H1 (cell line): ENCODE measurements at regions not wholly inside any gene's neighbourhood (a gene's known extent, or its start where the extent isn't known, plus 50 kb on each side); places are given as distances from the start of the nearest gene placed in this dataset.

Experiments
- CTCF ChIA-PET: fragments of 300-600 bp; sonication (Branson Sonifier 250); formaldehyde crosslinking; loops from one replicate; lab custom pipeline; 2021; ENCODE audit not compliant: partially characterized antibody; lab: Charles Lee
- POLR2A ChIA-PET: fragments of 300-600 bp; sonication (Branson Sonifier 250); formaldehyde crosslinking; loops from one replicate; lab custom pipeline; 2021; ENCODE audit warnings: inconsistent platforms; ENCODE audit not compliant: partially characterized antibody; lab: Charles Lee
- DNase-seq, 2 experiments: peaks; one replicate each; pipeline versions ENCODE4 v3.0.0 to v3.0.0-alpha.2; 2010 to 2022; ENCODE audit warnings: low spot score in 2 of 2, low read depth in 1 of 2, mixed read lengths in 1 of 2
- FAIRE-seq: peaks from 2 replicates; lab custom pipeline; 2011; peaks lifted over from hg19 to GRCh38; lab: Jason Lieb, UNC
- H2AFZ ChIP-seq: 2 replicates; pipeline ENCODE4 v1.8.1; 2012; ENCODE audit warnings: low read length, inconsistent platforms
- H2AK5ac ChIP-seq: 2 replicates; pipeline ENCODE4 v1.6.1; 2013; ENCODE audit warnings: low read depth, low read length
- H2BK120ac ChIP-seq: replicated peaks from 2 replicates; pipeline ENCODE3; 2013; ENCODE audit warnings: low read depth, low read length, inconsistent platforms
- H2BK12ac ChIP-seq: 2 replicates; pipeline ENCODE4 v1.6.1; 2013; ENCODE audit warnings: low read depth, low read length
- H2BK15ac ChIP-seq: 2 replicates; pipeline ENCODE4 v1.6.1; 2013; ENCODE audit warnings: low read length
- H2BK20ac ChIP-seq: 2 replicates; pipeline ENCODE4 v1.6.1; 2013; ENCODE audit warnings: low read length
- H2BK5ac ChIP-seq: 2 replicates; pipeline ENCODE4 v1.6.1; 2013; ENCODE audit warnings: low read depth, low read length
- H3K14ac ChIP-seq: 2 replicates; pipeline ENCODE4 v1.6.1; 2013; ENCODE audit warnings: inconsistent platforms; ENCODE audit not compliant: insufficient read length
- H3K18ac ChIP-seq: 2 replicates; pipeline ENCODE4 v1.6.1; 2013; ENCODE audit warnings: low read length; ENCODE audit errors: extremely low read depth
- H3K23ac ChIP-seq: 2 replicates; pipeline ENCODE4 v1.6.1; 2013; ENCODE audit warnings: inconsistent platforms; ENCODE audit not compliant: insufficient read length
- H3K23me2 ChIP-seq: 2 replicates; pipeline ENCODE4 v1.6.1; 2013; ENCODE audit warnings: low read depth, low read length
- H3K27ac ChIP-seq: 2 replicates; pipeline ENCODE4 v1.6.1; 2011; ENCODE audit warnings: low read depth, low read length, inconsistent platforms
- H3K27me3 ChIP-seq, 4 experiments: replicated peaks in 1 of 4; 1 replicate in 1 of 4; 2 replicates in 3 of 4; pipeline versions ENCODE4 v1.6.1 to v1.8.1; 2011 to 2013; ENCODE audit warnings: low read length in 3 of 4, mild to moderate bottlenecking in 3 of 4, inconsistent platforms in 2 of 4, mixed read lengths in 2 of 4, moderate library complexity in 1 of 4; ENCODE audit not compliant: control insufficient read depth in 3 of 4, insufficient read depth in 3 of 4; ENCODE audit errors: extremely low read depth in 1 of 4
- H3K36me3 ChIP-seq, 4 experiments: 2 replicates each; pipeline versions ENCODE4 v1.6.1 to v1.8.1; 2011 to 2013; ENCODE audit warnings: mild to moderate bottlenecking in 4 of 4, low read length in 3 of 4, moderate library complexity in 2 of 4, control low read depth in 1 of 4, inconsistent platforms in 1 of 4; ENCODE audit not compliant: insufficient read depth in 4 of 4, control insufficient read depth in 2 of 4
- H3K4ac ChIP-seq: replicated peaks from 2 replicates; pipeline ENCODE3; 2013; ENCODE audit warnings: low read length, low read depth, mixed read lengths, inconsistent platforms; ENCODE audit not compliant: insufficient read length
- H3K4me1 ChIP-seq, 4 experiments: replicated peaks in 1 of 4; 1 replicate in 1 of 4; 2 replicates in 3 of 4; pipeline versions ENCODE4 v1.6.1 to v1.8.1; 2011 to 2013; ENCODE audit warnings: low read length in 3 of 4, inconsistent platforms in 2 of 4, mixed read lengths in 1 of 4; ENCODE audit not compliant: insufficient read depth in 4 of 4, control insufficient read depth in 3 of 4
- H3K4me2 ChIP-seq, 2 experiments: 2 replicates each; pipeline versions ENCODE4 v1.6.1 to v1.8.1; 2011 to 2013; ENCODE audit warnings: low read depth in 2 of 2, low read length in 2 of 2, control low read depth in 1 of 2, inconsistent platforms in 1 of 2, mild to moderate bottlenecking in 1 of 2; ENCODE audit not compliant: insufficient read depth in 1 of 2
- H3K4me3 ChIP-seq, 4 experiments: fragments of 200-600, 300-600 bp in 1 of 4; sonication (generic), shearing (Covaris generic), sonication (Bioruptor Twin) in 1 of 4; 2 replicates each; pipeline versions ENCODE4 v1.5.1 to v1.8.1; 2011 to 2016; ENCODE audit warnings: low read length in 4 of 4, low read depth in 3 of 4, control low read depth in 2 of 4, inconsistent platforms in 2 of 4, mild to moderate bottlenecking in 2 of 4, mixed read lengths in 1 of 4, moderate library complexity in 1 of 4; ENCODE audit not compliant: insufficient read depth in 2 of 4; ENCODE audit errors: extremely low read depth in 1 of 4
- H3K56ac ChIP-seq: replicated peaks from 2 replicates; pipeline ENCODE3; 2013; ENCODE audit warnings: low read depth, mild to moderate bottlenecking, mixed read lengths, low read length, inconsistent platforms; ENCODE audit not compliant: insufficient read length
- H3K79me1 ChIP-seq: 2 replicates; pipeline ENCODE4 v1.6.1; 2013; ENCODE audit warnings: low read depth, low read length, control low read depth
- H3K79me2 ChIP-seq, 2 experiments: 2 replicates each; pipeline versions ENCODE4 v1.6.1 to v1.8.1; 2012 to 2013; ENCODE audit warnings: low read length in 2 of 2, mild to moderate bottlenecking in 2 of 2, inconsistent platforms in 1 of 2; ENCODE audit not compliant: insufficient read depth in 2 of 2, control insufficient read depth in 1 of 2
- H3K9ac ChIP-seq, 4 experiments: replicated peaks in 1 of 4; 1 replicate in 1 of 4; 2 replicates in 3 of 4; pipeline versions ENCODE4 v1.6.1 to v1.8.1; 2011 to 2013; ENCODE audit warnings: low read depth in 3 of 4, low read length in 3 of 4, control low read depth in 2 of 4, mild to moderate bottlenecking in 2 of 4, moderate library complexity in 2 of 4, inconsistent platforms in 1 of 4; ENCODE audit errors: extremely low read depth in 1 of 4
- H3K9me3 ChIP-seq, 2 experiments: 2 replicates each; pipeline versions ENCODE4 v1.6.1 to v1.8.1; 2012 to 2013; ENCODE audit warnings: mild to moderate bottlenecking in 2 of 2, moderate library complexity in 2 of 2, control low read depth in 1 of 2, inconsistent platforms in 1 of 2, low read depth in 1 of 2, low read length in 1 of 2, mixed read lengths in 1 of 2; ENCODE audit not compliant: insufficient read depth in 2 of 2
- H4K20me1 ChIP-seq, 2 experiments: replicated peaks in 1 of 2; 2 replicates each; pipeline versions ENCODE3 to v1.8.1; 2011 to 2013; ENCODE audit warnings: inconsistent platforms in 2 of 2, low read length in 2 of 2, mild to moderate bottlenecking in 1 of 2; ENCODE audit not compliant: insufficient read depth in 2 of 2, control insufficient read depth in 1 of 2
- H4K5ac ChIP-seq: 2 replicates; pipeline ENCODE4 v1.6.1; 2013; ENCODE audit warnings: low read length, low read depth, mixed read lengths, inconsistent platforms; ENCODE audit not compliant: insufficient read length
- H4K8ac ChIP-seq: 2 replicates; pipeline ENCODE4 v1.8.0; 2013; ENCODE audit warnings: mild to moderate bottlenecking, moderate library complexity, low read length, inconsistent platforms; ENCODE audit not compliant: insufficient read depth; ENCODE audit errors: extremely low read depth
- H4K91ac ChIP-seq: replicated peaks from 2 replicates; pipeline ENCODE3; 2013; ENCODE audit warnings: low read length, mixed read lengths, inconsistent platforms; ENCODE audit not compliant: insufficient read length
- ATF3 ChIP-seq: IDR thresholded peaks from 2 replicates; pipeline ENCODE4 v1.6.1; 2011; ENCODE audit warnings: low read depth, mild to moderate bottlenecking, low read length; ENCODE audit not compliant: insufficient read depth
- BACH1 ChIP-seq: IDR thresholded peaks from 2 replicates; pipeline ENCODE4 v1.6.1; 2012; ENCODE audit warnings: low read length, improper control_type of control experiment
- BCL11A ChIP-seq, 2 experiments: IDR thresholded peaks; one replicate each; pipeline ENCODE4 v1.6.1; 2011; ENCODE audit warnings: low read depth in 2 of 2, low read length in 2 of 2, mild to moderate bottlenecking in 2 of 2
- E2F6 ChIP-seq: IDR thresholded peaks from 2 replicates; pipeline ENCODE4 v1.6.1; 2012; ENCODE audit warnings: inconsistent platforms
- EGR1 ChIP-seq: IDR thresholded peaks from 2 replicates; pipeline ENCODE4 v1.6.1; 2011; ENCODE audit warnings: low read depth, low read length, borderline replicate concordance
- HDAC2 ChIP-seq, 2 experiments: fragments of 300-600 bp in 1 of 2; sonication (generic) in 1 of 2; IDR thresholded peaks; 2 replicates each; pipeline ENCODE4 v1.6.1; 2011 to 2012; ENCODE audit warnings: low read depth in 2 of 2, low read length in 2 of 2, mild to moderate bottlenecking in 2 of 2, moderate library complexity in 2 of 2, borderline replicate concordance in 1 of 2, inconsistent platforms in 1 of 2
- MAX ChIP-seq: IDR thresholded peaks from 2 replicates; pipeline ENCODE4 v1.6.1; 2012; ENCODE audit warnings: inconsistent platforms
- RAD21 ChIP-seq, 2 experiments: IDR thresholded peaks in 1 of 2; conservative IDR thresholded peaks in 1 of 2; 2 replicates each; pipeline ENCODE4 v1.6.1; 2011; ENCODE audit warnings: low read depth in 2 of 2, low read length in 2 of 2, improper control_type of control experiment in 1 of 2, inconsistent platforms in 1 of 2, mild to moderate bottlenecking in 1 of 2, moderate library complexity in 1 of 2
- RFX5 ChIP-seq: IDR thresholded peaks from 2 replicates; pipeline ENCODE4 v1.6.1; 2011; ENCODE audit warnings: low read depth, low read length, improper control_type of control experiment, borderline replicate concordance
- SIN3A ChIP-seq, 2 experiments: IDR thresholded peaks in 1 of 2; conservative IDR thresholded peaks in 1 of 2; 2 replicates each; pipeline ENCODE4 v1.6.1; 2011 to 2012; ENCODE audit warnings: low read length in 2 of 2, improper control_type of control experiment in 1 of 2, low read depth in 1 of 2, mild to moderate bottlenecking in 1 of 2
- SP2 ChIP-seq: IDR thresholded peaks from 2 replicates; pipeline ENCODE4 v1.6.1; 2012; ENCODE audit warnings: mild to moderate bottlenecking, low read length, inconsistent platforms
- TCF12 ChIP-seq: IDR thresholded peaks from 2 replicates; pipeline ENCODE4 v1.6.1; 2011; ENCODE audit warnings: low read depth, mild to moderate bottlenecking, low read length
- whole genome bisulfite sequencing, 2 experiments: shearing (Covaris generic) in 1 of 2; methylation state at CpG; one replicate each; pipeline versions ENCODE4 v1.1.6 to v1.1.7; 2013 to 2015; ENCODE audit warnings: low lambda C conversion rate in 2 of 2, mixed read lengths in 2 of 2, inconsistent platforms in 1 of 2, low coverage in 1 of 2, missing lambda C conversion rate in 1 of 2; ENCODE audit not compliant: insufficient replicate concordance in 2 of 2, insufficient coverage in 1 of 2, insufficient read length in 1 of 2; ENCODE audit errors: extremely low coverage in 1 of 2, missing lambda C conversion rate in 1 of 2; 5-methylcytosine and 5-hydroxymethylcytosine counted together

- no peak overlapping the region for H2BK120ac ChIP-seq
- H2BK15ac ChIP-seq = no peak overlapping the region
- H2BK5ac ChIP-seq = no peak overlapping the region
- no peak overlapping the region for H2BK20ac ChIP-seq
- TF ChIP-seq TCF12 (no peak), BCL11A (IDR thresholded peaks at IDR 0.05; ENCODE audit: low read depth in 2 of 2, low read length in 2 of 2) (no peak), BACH1 (no peak), SIN3A (conservative IDR thresholded peaks at IDR 0.05 in 1 of 2, IDR thresholded peaks at IDR 0.05 in 1 of 2; ENCODE audit: low read depth in 1 of 2, low read length in 2 of 2) (no peak), HDAC2 (IDR thresholded peaks at IDR 0.05; ENCODE audit: borderline replicate concordance in 1 of 2, low read depth in 2 of 2, low read length in 2 of 2) (no peak), E2F6 (no peak), EGR1 (no peak), RFX5 (no peak), RAD21 (IDR thresholded peaks at IDR 0.05 in 1 of 2, conservative IDR thresholded peaks at IDR 0.05 in 1 of 2; ENCODE audit: low read depth in 2 of 2, low read length in 2 of 2) (no peak), MAX (no peak), ATF3 (no peak), SP2 (no peak)
- TF ChIP-seq, all 59 proteins: peak for 0
- Histone ChIP-seq H2AK5ac (no peak overlapping the region), H3K4me3 (no peak overlapping the region), H3K4me2 (no peak overlapping the region), H3K9ac (no peak overlapping the region), H3K23me2 (no peaks in the 10 kb centered on the region), H3K79me1 (no peaks in the 10 kb centered on the region), H4K91ac (no peak overlapping the region), H3K18ac (no peak overlapping the region), H3K36me3 (no peaks in the 10 kb centered on the region), H2AFZ (peak overlapping the region; percentile 59; the same call in 1 of the 2 replicates), H3K9me3 (peaks cover 0 to under 1% of the 10 kb centered on the region in 2 experiments; a peak in 1 of 4 replicates), H3K27me3 (no peaks in the 10 kb centered on the region), H3K14ac (no peak overlapping the region), H2BK12ac (no peak overlapping the region), H3K4me1 (no peaks in the 10 kb centered on the region), H4K5ac (no peak overlapping the region), H3K27ac (no peak overlapping the region), H3K79me2 (no peaks in the 10 kb centered on the region), H4K8ac (no peak overlapping the region), H3K56ac (no peak overlapping the region), H3K23ac (no peak overlapping the region), H4K20me1 (no peaks in the 10 kb centered on the region), H3K4ac (no peak overlapping the region)
- WGBS, 2 experiments = 94% methylated on average over 4 of the region's 4 CpGs; no CpG with 5 or more reads in 1 of the 2 experiments
- no peak for DNase-seq
- FAIRE-seq = no peak
- CTCF ChIA-PET = interaction anchor here (1.0 kb wide), 1 partner anchor 120 kb away, joined by 3 read pairs; no protein-coding TSS in a partner anchor
- POLR2A ChIA-PET = no interaction called here
These were observed 206.8 kb upstream of the ARHGAP24 start for GRCh38 chr4:85268188-85268587.
